ENCODE measurements at regions not wholly inside any gene's neighbourhood (a gene's known extent, or its start where the extent isn't known, plus 50 kb on each side); places are given as distances from the start of the nearest gene placed in this dataset.
"Not testable (repeated sequence)": the region's sequence is repeated elsewhere in the genome, so short reads cannot be mapped to it uniquely, and the experiment has no call there.

- DNase-seq (ENCODE audit: extremely low read depth, insufficient read length) = no peak
- no peak for TF ChIP-seq CTCF (IDR thresholded peaks at IDR 0.05; ENCODE audit: insufficient read depth, low read length, poor library complexity, severe bottlenecking)
- Histone ChIP-seq H3K36me3 (ENCODE audit: control insufficient read depth, insufficient read depth, low read length) (no peaks in the 10 kb centered on the region), H3K4me3 (replicated peaks; ENCODE audit: low read depth, low read length) (no peak overlapping the region), H3K27me3 (replicated peaks; ENCODE audit: control insufficient read depth, insufficient read depth, low read length) (no peaks in the 10 kb centered on the region)
Measured at GRCh38 chr4:103996064-103996463, 276.3 kb upstream of the TACR3 start.

GRCh38 chr4:103994059-103994458, 274.3 kb upstream of the TACR3 start:
- Histone ChIP-seq H3K36me3 (ENCODE audit: control insufficient read depth, insufficient read depth, low read length) (no peaks in the 10 kb centered on the region), H3K27me3 (replicated peaks; ENCODE audit: control insufficient read depth, insufficient read depth, low read length) (no peaks in the 10 kb centered on the region), H3K4me3 (replicated peaks; ENCODE audit: low read depth, low read length) (no peak overlapping the region)
- peak; percentile 30 for TF ChIP-seq CTCF (IDR thresholded peaks at IDR 0.05; ENCODE audit: insufficient read depth, low read length, poor library complexity, severe bottlenecking)
- no peak for DNase-seq (ENCODE audit: extremely low read depth, insufficient read length)

GRCh38 chr4:103982454-103982853, 262.7 kb upstream of the TACR3 start:
- no peak for TF ChIP-seq CTCF (IDR thresholded peaks at IDR 0.05; ENCODE audit: insufficient read depth, low read length, poor library complexity, severe bottlenecking)
- no peak for DNase-seq (ENCODE audit: extremely low read depth, insufficient read length)
- H3K36me3 ChIP-seq (ENCODE audit: control insufficient read depth, insufficient read depth, low read length) = no peaks in the 10 kb centered on the region
- no peaks in the 10 kb centered on the region for H3K27me3 ChIP-seq (replicated peaks; ENCODE audit: control insufficient read depth, insufficient read depth, low read length)
- H3K4me3 ChIP-seq (replicated peaks; ENCODE audit: low read depth, low read length) = no peak overlapping the region

GRCh38 chr4:103948244-103949018, 228.6 kb upstream of the TACR3 start:
- TF ChIP-seq CTCF (IDR thresholded peaks at IDR 0.05; ENCODE audit: insufficient read depth, low read length, poor library complexity, severe bottlenecking) = no peak
- Histone ChIP-seq H3K27me3 (replicated peaks; ENCODE audit: control insufficient read depth, insufficient read depth, low read length) (no peaks in the 10 kb centered on the region), H3K36me3 (ENCODE audit: control insufficient read depth, insufficient read depth, low read length) (no peaks in the 10 kb centered on the region), H3K4me3 (replicated peaks; ENCODE audit: low read depth, low read length) (no peak overlapping the region)
- no peak for DNase-seq (ENCODE audit: extremely low read depth, insufficient read length)

GRCh38 chr4:103947617-103948016, 227.8 kb upstream of the TACR3 start:
- Histone ChIP-seq H3K4me3 (replicated peaks; ENCODE audit: low read depth, low read length) (no peak overlapping the region), H3K27me3 (replicated peaks; ENCODE audit: control insufficient read depth, insufficient read depth, low read length) (no peaks in the 10 kb centered on the region), H3K36me3 (ENCODE audit: control insufficient read depth, insufficient read depth, low read length) (no peaks in the 10 kb centered on the region)
- no peak for TF ChIP-seq CTCF (IDR thresholded peaks at IDR 0.05; ENCODE audit: insufficient read depth, low read length, poor library complexity, severe bottlenecking)
- DNase-seq (ENCODE audit: extremely low read depth, insufficient read length) = no peak

GRCh38 chr4:103946621-103947268, 227.0 kb upstream of the TACR3 start:
- not testable (repeated sequence) for H3K36me3 ChIP-seq (ENCODE audit: control insufficient read depth, insufficient read depth, low read length); DNase-seq (ENCODE audit: extremely low read depth, insufficient read length); H3K4me3 ChIP-seq (replicated peaks; ENCODE audit: low read depth, low read length); H3K27me3 ChIP-seq (replicated peaks; ENCODE audit: control insufficient read depth, insufficient read depth, low read length)

Measured in GM06990 (cell line).